NT2/D1 (cell line): ENCODE measurements at regions not wholly inside any gene's neighbourhood (a gene's known extent, or its start where the extent isn't known, plus 50 kb on each side); places are given as distances from the start of the nearest gene placed in this dataset.

Experiments used
- DNase-seq: peaks from one replicate; pipeline ENCODE4 v3.0.0-alpha.2; 2011; ENCODE audit warnings: low read depth, low spot score
- H3K27me3 ChIP-seq: 2 replicates; pipeline ENCODE4 v1.6.0; 2011; ENCODE audit warnings: mild to moderate bottlenecking; ENCODE audit not compliant: insufficient read length, insufficient read depth
- H3K36me3 ChIP-seq: 2 replicates; pipeline ENCODE4 v1.6.1; 2011; ENCODE audit warnings: mild to moderate bottlenecking, low read length, mixed read lengths; ENCODE audit not compliant: insufficient read depth, insufficient read length
- H3K4me1 ChIP-seq: 2 replicates; pipeline ENCODE4 v1.5.1; 2011; ENCODE audit not compliant: insufficient read depth, insufficient read length
- H3K4me3 ChIP-seq: 2 replicates; pipeline ENCODE4 v1.5.1; 2011; ENCODE audit warnings: low read depth; ENCODE audit not compliant: insufficient read length
- H3K9ac ChIP-seq: 2 replicates; pipeline ENCODE4 v1.6.0; 2011; ENCODE audit warnings: low read depth; ENCODE audit not compliant: insufficient read length
- H3K9me3 ChIP-seq: 2 replicates; pipeline ENCODE4 v1.5.1; 2011; ENCODE audit warnings: mild to moderate bottlenecking, low read length; ENCODE audit not compliant: insufficient read depth
- SUZ12 ChIP-seq: IDR thresholded peaks from 2 replicates; pipeline ENCODE4 v1.6.1; 2011; ENCODE audit not compliant: insufficient read length, insufficient read depth; ENCODE audit errors: extremely low read depth
- YY1 ChIP-seq: IDR thresholded peaks from 2 replicates; pipeline ENCODE4 v1.6.1; 2011; ENCODE audit not compliant: insufficient read length, insufficient read depth
- ZNF274 ChIP-seq: IDR thresholded peaks from 2 replicates; pipeline ENCODE4 v1.6.1; 2011; ENCODE audit warnings: mild to moderate bottlenecking, low read depth, low read length

DNA sequence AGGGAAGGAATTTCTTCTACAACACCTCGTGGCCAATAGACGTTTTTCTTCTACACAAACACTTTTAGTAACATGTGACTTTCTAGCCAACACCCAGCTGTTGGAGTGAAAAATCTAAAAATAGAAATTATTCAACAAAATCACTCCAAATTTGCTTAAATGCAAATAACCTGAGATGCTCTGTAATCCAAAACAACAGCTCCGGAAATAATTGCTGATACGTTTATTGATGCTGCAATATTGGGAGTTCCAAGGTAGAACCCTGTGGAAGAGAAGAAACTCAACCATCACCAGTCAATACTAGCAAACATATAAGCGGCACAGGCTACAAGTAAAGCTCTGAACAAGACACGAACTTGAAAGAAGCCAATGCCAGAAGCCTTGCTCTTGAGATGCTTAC, 230.6 kb downstream of the ALDH8A1 start:
- no peak overlapping the region for H3K9ac ChIP-seq
- no peaks in the 10 kb centered on the region for H3K4me1 ChIP-seq
- TF ChIP-seq ZNF274 (no peak), YY1 (no peak), SUZ12 (no peak)
- H3K36me3 ChIP-seq: no peaks in the 10 kb centered on the region
- no peaks in the 10 kb centered on the region for H3K27me3 ChIP-seq
- no peak for DNase-seq
- no peaks in the 10 kb centered on the region for H3K9me3 ChIP-seq
- no peak overlapping the region for H3K4me3 ChIP-seq

DNA sequence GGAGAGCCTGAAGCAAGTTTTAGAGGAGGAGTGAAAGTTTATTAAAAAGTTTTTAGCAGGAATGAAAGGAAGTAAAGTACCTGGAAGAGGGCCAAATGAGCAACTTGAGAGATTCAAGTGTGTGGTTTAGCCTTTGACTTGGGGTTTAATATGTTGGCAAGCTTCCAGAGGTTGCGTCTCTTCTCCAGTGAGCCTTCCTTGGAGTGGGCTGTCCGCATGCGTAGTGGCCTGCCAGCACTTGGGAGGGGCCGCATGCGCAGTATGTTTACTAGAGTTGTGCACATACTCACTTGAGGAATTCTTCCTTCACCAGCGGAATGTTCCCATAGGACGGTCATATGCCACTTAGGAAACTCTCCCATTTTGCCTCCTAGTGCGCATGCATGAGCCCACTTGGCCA, 235.2 kb downstream of the ALDH8A1 start:
- no peak overlapping the region for H3K4me3 ChIP-seq
- H3K36me3 ChIP-seq: no peaks in the 10 kb centered on the region
- H3K27me3 ChIP-seq: no peaks in the 10 kb centered on the region
- H3K9ac ChIP-seq: no peak overlapping the region
- no peak for DNase-seq
- no peaks in the 10 kb centered on the region for H3K4me1 ChIP-seq
- H3K9me3 ChIP-seq: no peaks in the 10 kb centered on the region
- TF ChIP-seq SUZ12 (no peak), YY1 (no peak), ZNF274 (no peak)

DNA sequence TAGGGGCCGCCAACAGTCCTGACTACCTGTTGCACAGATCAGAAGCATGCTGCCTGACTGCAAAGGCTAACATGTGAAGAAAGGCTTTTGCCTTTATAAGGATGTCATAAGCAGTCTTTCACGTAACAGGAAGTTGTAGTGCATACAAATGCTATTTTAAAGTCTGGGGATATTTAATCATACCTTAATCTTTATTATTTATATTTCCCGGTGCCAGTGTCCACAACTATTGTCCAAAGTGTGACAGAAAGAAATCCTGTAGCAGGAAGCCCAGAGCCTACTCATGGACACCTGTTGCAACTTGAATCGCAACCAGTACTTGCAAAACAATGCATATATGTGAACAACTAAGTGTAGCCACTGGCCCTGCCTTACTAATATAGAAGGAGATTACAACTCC, 235.8 kb downstream of the ALDH8A1 start:
- Histone ChIP-seq H3K27me3 (no peaks in the 10 kb centered on the region), H3K4me3 (no peak overlapping the region), H3K4me1 (no peaks in the 10 kb centered on the region), H3K36me3 (no peaks in the 10 kb centered on the region), H3K9ac (no peak overlapping the region), H3K9me3 (no peaks in the 10 kb centered on the region)
- DNase-seq: no peak
- TF ChIP-seq SUZ12: no peak
- no peak for TF ChIP-seq YY1
- TF ChIP-seq ZNF274: no peak

DNA sequence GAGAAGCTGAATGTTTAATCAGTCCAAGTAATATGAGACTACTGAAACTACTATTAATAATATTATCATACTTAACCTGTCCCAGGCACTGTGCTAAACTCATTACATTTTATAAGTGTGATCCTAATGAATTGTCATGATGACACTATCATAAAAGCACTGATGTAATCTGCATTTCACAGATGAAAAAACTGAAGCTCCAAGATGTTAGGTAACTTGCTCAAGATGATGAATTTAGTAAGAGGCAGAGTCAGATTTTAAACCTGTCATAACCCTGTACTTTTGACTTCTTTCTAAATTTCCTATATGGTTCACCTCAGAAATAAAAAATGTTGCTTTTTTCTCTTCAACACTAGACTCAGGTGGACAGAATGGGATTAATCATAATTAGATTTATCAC, 237.6 kb downstream of the ALDH8A1 start:
- Histone ChIP-seq H3K36me3 (no peaks in the 10 kb centered on the region), H3K4me1 (no peaks in the 10 kb centered on the region), H3K27me3 (no peaks in the 10 kb centered on the region), H3K9ac (no peak overlapping the region), H3K9me3 (no peaks in the 10 kb centered on the region), H3K4me3 (no peak overlapping the region)
- no peak for DNase-seq
- no peak for TF ChIP-seq YY1
- no peak for TF ChIP-seq SUZ12
- no peak for TF ChIP-seq ZNF274

DNA sequence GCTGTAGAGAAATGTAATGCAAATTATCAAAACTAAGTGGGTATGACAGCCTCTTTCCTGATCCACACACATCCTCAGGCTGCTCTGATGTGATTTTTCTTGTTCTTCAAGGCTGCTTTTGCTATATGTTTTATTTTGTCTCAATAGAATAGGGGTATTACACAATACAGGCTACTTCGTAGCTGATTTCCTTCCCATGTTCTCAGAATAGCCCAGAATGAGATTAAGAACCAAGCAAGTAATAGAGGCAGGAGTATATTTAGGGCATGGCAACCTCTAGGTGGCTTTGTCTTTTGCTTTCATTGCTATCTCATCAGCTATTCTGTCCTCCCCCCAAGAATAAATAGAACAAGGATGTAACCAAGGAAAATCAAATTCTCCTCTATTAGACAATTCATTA, 241.8 kb downstream of the ALDH8A1 start:
- Histone ChIP-seq H3K27me3 (no peaks in the 10 kb centered on the region), H3K4me1 (no peaks in the 10 kb centered on the region), H3K4me3 (no peak overlapping the region), H3K9ac (no peak overlapping the region), H3K9me3 (no peaks in the 10 kb centered on the region), H3K36me3 (no peaks in the 10 kb centered on the region)
- no peak for DNase-seq
- no peak for TF ChIP-seq YY1
- no peak for TF ChIP-seq ZNF274
- TF ChIP-seq SUZ12: no peak

DNA sequence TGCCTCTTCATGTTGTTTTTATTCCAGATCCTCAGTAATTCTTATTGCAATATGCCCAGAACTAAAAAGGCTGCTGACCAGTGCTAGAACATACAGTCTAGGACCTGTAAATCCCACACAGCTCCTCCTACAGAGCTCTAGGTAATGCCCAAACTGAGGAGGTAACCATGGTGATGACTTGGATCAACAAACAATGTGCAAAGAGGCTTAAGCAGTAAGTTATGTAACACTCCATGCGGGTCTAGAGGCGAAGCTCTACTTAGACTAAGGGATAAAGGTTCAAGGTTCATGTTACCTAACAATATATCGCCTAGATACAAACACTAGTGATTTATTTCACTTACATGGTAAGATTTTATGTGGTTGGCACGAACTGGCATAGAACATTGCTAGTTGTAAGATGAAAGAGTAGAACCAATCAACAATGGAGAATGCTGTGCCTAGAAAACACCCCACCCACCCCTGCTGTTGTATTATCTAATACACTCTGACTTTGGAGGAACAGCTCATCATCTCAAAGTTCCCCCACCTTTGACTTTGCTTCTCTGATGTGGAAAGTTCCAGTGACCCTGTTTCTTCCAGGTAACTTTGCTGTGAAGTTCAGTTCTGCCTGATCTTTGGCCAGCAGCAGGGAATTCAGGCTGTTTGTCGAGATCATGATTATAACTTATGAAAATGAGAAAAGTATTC, 242.4 kb downstream of the ALDH8A1 start:
- Histone ChIP-seq H3K4me1 (no peaks in the 10 kb centered on the region), H3K9ac (no peak overlapping the region), H3K4me3 (no peak overlapping the region), H3K9me3 (no peaks in the 10 kb centered on the region), H3K36me3 (no peaks in the 10 kb centered on the region), H3K27me3 (no peaks in the 10 kb centered on the region)
- TF ChIP-seq YY1 (no peak), SUZ12 (no peak), ZNF274 (no peak)
- peak; percentile 42 for DNase-seq

DNA sequence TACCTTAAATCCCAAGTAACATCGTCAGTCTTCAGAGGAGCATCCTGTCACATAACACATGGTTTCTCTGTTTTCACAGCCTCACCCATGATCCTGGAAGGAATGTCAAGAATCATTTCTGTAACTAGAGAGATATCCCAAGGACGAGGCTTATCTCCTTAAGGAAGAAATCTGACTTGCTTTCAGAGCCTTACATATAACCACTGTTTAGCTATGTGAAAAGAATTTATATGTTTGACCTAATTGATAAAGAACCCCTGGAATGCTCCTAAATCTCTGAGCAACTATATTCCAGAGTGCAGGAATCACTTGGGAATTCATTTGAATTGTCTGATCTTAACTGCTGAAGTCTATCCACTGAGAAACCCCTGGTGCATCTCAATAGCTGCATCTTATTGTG, 243.1 kb downstream of the ALDH8A1 start:
- H3K36me3 ChIP-seq: no peaks in the 10 kb centered on the region
- TF ChIP-seq ZNF274 (no peak), SUZ12 (no peak), YY1 (no peak)
- DNase-seq: no peak
- no peak overlapping the region for H3K9ac ChIP-seq
- H3K9me3 ChIP-seq: no peaks in the 10 kb centered on the region
- no peak overlapping the region for H3K4me3 ChIP-seq
- no peaks in the 10 kb centered on the region for H3K4me1 ChIP-seq
- no peaks in the 10 kb centered on the region for H3K27me3 ChIP-seq
